ENCODE measurements at regions not wholly inside any gene's neighbourhood (a gene's known extent, or its start where the extent isn't known, plus 50 kb on each side); places are given as distances from the start of the nearest gene placed in this dataset.
"Not testable (repeated sequence)": the region's sequence is repeated elsewhere in the genome, so short reads cannot be mapped to it uniquely, and the experiment has no call there.

GRCh38 chr1:79902418-79902817, 895.9 kb upstream of the ADGRL4 start:
- no peak for TF ChIP-seq POLR2A (IDR thresholded peaks at IDR 0.05; ENCODE audit: low read depth, low read length)
- FAIRE-seq (no peak), DNase-seq (ENCODE audit: insufficient read length, low spot score) (no peak)

- TF ChIP-seq POLR2A (IDR thresholded peaks at IDR 0.05; ENCODE audit: low read depth, low read length): no peak
- peak; percentile 12 for DNase-seq (ENCODE audit: insufficient read length, low spot score)
- FAIRE-seq: peak; percentile 99
Observed at GRCh38 chr1:79899914-79900313, 893.4 kb upstream of the ADGRL4 start.

- DNase-seq (ENCODE audit: insufficient read length, low spot score): no peak
- no peak for TF ChIP-seq POLR2A (IDR thresholded peaks at IDR 0.05; ENCODE audit: low read depth, low read length)
- FAIRE-seq: no peak
Observed at GRCh38 chr1:79896140-79896539, 889.6 kb upstream of the ADGRL4 start.

GRCh38 chr1:79895573-79895972, 889.0 kb upstream of the ADGRL4 start:
- no peak for TF ChIP-seq POLR2A (IDR thresholded peaks at IDR 0.05; ENCODE audit: low read depth, low read length)
- no peak for DNase-seq (ENCODE audit: insufficient read length, low spot score)
- no peak for FAIRE-seq

GRCh38 chr1:79894129-79894528, 887.6 kb upstream of the ADGRL4 start:
- FAIRE-seq; DNase-seq (ENCODE audit: insufficient read length, low spot score): not testable (repeated sequence)

GRCh38 chr1:79887059-79887458, 880.5 kb upstream of the ADGRL4 start:
- FAIRE-seq (no peak), DNase-seq (ENCODE audit: insufficient read length, low spot score) (no peak)
- no peak for TF ChIP-seq POLR2A (IDR thresholded peaks at IDR 0.05; ENCODE audit: low read depth, low read length)

- no peak for TF ChIP-seq POLR2A (IDR thresholded peaks at IDR 0.05; ENCODE audit: low read depth, low read length)
- DNase-seq (ENCODE audit: insufficient read length, low spot score) (no peak), FAIRE-seq (no peak)
Observed at GRCh38 chr1:79885101-79885500, 878.6 kb upstream of the ADGRL4 start.

- no peak for FAIRE-seq
- no peak for TF ChIP-seq POLR2A (IDR thresholded peaks at IDR 0.05; ENCODE audit: low read depth, low read length)
Observed at GRCh38 chr1:79877086-79877485, 870.6 kb upstream of the ADGRL4 start.

GRCh38 chr1:79875187-79875586, 868.7 kb upstream of the ADGRL4 start:
- TF ChIP-seq POLR2A (IDR thresholded peaks at IDR 0.05; ENCODE audit: low read depth, low read length): no peak
- no peak for DNase-seq (ENCODE audit: insufficient read length, low spot score)
- FAIRE-seq: no peak

More at GRCh38 chr1:79877086-79877485, 870.6 kb upstream of the ADGRL4 start:
- no peak for DNase-seq (ENCODE audit: insufficient read length, low spot score)

GRCh38 chr1:79874289-79874688, 867.8 kb upstream of the ADGRL4 start:
- no peak for TF ChIP-seq POLR2A (IDR thresholded peaks at IDR 0.05; ENCODE audit: low read depth, low read length)
- FAIRE-seq (no peak), DNase-seq (ENCODE audit: insufficient read length, low spot score) (no peak)

- no peak for TF ChIP-seq POLR2A (IDR thresholded peaks at IDR 0.05; ENCODE audit: low read depth, low read length)
- DNase-seq (ENCODE audit: insufficient read length, low spot score) (peak; percentile 0), FAIRE-seq (peak; percentile 86)
Observed at GRCh38 chr1:79859212-79859948, 852.9 kb upstream of the ADGRL4 start.

- no peak for FAIRE-seq
- no peak for TF ChIP-seq POLR2A (IDR thresholded peaks at IDR 0.05; ENCODE audit: low read depth, low read length)
- no peak for DNase-seq (ENCODE audit: insufficient read length, low spot score)
Observed at GRCh38 chr1:79852004-79852403, 845.5 kb upstream of the ADGRL4 start.

GRCh38 chr1:79849388-79849787, 842.9 kb upstream of the ADGRL4 start:
- TF ChIP-seq POLR2A (IDR thresholded peaks at IDR 0.05; ENCODE audit: low read depth, low read length): no peak
- DNase-seq (ENCODE audit: insufficient read length, low spot score) (no peak), FAIRE-seq (no peak)

GRCh38 chr1:79848316-79848715, 841.8 kb upstream of the ADGRL4 start:
- no peak for TF ChIP-seq POLR2A (IDR thresholded peaks at IDR 0.05; ENCODE audit: low read depth, low read length)
- no peak for DNase-seq (ENCODE audit: insufficient read length, low spot score)
- FAIRE-seq: no peak

GRCh38 chr1:79847700-79848099, 841.2 kb upstream of the ADGRL4 start:
- DNase-seq (ENCODE audit: insufficient read length, low spot score) (no peak), FAIRE-seq (no peak)
- no peak for TF ChIP-seq POLR2A (IDR thresholded peaks at IDR 0.05; ENCODE audit: low read depth, low read length)
